AG10803 (cell line): ENCODE measurements at regions not wholly inside any gene's neighbourhood (a gene's known extent, or its start where the extent isn't known, plus 50 kb on each side); places are given as distances from the start of the nearest gene placed in this dataset.

Experiments used
- DNase-seq: peaks from one replicate; pipeline ENCODE4 v3.0.0; 2010; ENCODE audit warnings: low read depth
- H3K4me3 ChIP-seq: 2 replicates; pipeline ENCODE4 v1.5.1; 2011; ENCODE audit warnings: mild to moderate bottlenecking, low read length, control low read depth
- TF ChIP-seq, protein P1 (sequence below): conservative IDR thresholded peaks from 2 replicates; pipeline ENCODE4 v1.5.1; 2011; ENCODE audit warnings: mild to moderate bottlenecking, low read length, control low read depth, inconsistent platforms

DNA sequence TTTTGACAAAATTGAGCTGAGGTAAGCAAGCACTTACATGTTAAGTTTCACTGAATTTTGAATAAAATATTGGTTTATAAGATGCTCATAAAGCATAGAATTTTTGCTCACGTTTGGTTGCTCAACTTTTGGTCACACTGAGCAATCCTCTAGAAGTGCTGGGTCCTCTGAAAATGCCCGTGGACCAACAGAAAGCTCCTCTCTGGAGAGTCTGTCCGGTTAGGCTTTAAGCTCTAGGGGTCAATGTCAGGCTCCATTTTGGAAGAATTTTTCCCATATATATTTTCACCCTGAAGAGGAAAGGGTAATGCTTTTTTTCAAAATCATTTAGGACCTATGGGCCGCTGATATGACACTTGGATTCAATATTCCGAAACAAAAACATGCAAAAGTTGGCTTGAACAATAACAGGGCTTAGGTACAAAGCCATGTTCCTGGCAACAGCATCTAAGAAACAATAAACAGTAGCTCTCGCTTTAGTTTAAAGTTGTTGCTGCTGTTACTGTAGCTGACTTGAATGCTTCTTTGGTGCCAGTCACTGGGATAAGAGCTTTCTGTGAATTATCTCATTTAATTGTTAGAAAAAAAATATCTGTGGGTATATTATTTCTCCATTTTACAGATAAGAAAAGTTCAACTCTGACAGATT lies 131.7 kb upstream of the ESRRG start:
- H3K4me3 ChIP-seq: no peak overlapping the region
- TF ChIP-seq, protein P1, sequence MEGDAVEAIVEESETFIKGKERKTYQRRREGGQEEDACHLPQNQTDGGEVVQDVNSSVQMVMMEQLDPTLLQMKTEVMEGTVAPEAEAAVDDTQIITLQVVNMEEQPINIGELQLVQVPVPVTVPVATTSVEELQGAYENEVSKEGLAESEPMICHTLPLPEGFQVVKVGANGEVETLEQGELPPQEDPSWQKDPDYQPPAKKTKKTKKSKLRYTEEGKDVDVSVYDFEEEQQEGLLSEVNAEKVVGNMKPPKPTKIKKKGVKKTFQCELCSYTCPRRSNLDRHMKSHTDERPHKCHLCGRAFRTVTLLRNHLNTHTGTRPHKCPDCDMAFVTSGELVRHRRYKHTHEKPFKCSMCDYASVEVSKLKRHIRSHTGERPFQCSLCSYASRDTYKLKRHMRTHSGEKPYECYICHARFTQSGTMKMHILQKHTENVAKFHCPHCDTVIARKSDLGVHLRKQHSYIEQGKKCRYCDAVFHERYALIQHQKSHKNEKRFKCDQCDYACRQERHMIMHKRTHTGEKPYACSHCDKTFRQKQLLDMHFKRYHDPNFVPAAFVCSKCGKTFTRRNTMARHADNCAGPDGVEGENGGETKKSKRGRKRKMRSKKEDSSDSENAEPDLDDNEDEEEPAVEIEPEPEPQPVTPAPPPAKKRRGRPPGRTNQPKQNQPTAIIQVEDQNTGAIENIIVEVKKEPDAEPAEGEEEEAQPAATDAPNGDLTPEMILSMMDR: no peak
- no peak for DNase-seq

DNA sequence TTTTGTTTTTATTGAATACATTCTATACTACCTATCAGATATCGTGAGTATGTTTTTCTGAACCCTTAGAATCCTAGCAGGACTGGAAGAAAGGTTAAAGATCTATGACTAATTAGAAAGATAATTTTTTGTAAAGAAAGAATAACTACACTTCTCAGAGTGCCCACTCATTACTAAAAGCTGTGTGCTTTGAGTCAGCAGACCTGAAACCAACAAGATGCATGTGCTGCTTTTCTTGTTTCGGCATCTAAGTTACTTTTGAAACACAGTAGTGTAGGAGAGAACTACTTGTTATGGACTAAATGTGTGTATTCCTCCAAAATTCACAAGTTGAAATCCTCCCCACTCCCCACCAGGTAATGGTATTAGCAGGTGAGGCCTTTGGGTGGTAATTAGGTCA lies 127.8 kb upstream of the ESRRG start:
- TF ChIP-seq, protein P1: no peak
- no peak overlapping the region for H3K4me3 ChIP-seq
- DNase-seq: no peak

DNA sequence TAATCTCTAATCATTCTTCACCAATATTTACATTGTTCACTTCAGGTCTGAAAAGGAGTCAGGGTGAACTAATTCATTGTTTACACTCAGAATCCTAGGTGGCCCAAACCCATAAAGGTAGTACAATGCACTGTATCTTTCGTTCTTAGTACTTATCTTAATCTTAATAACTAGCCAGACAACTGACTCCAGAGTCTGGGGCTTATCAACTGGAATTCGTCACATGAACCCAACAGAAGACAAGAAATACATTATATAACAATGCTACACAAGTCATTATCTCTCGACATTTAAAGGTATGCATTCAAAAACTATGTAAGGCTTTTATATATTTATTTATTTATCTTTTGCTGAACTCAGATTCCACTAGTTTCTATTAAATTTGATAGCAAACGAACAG lies 125.9 kb upstream of the ESRRG start:
- TF ChIP-seq, protein P1: no peak
- H3K4me3 ChIP-seq: no peak overlapping the region
- no peak for DNase-seq

DNA sequence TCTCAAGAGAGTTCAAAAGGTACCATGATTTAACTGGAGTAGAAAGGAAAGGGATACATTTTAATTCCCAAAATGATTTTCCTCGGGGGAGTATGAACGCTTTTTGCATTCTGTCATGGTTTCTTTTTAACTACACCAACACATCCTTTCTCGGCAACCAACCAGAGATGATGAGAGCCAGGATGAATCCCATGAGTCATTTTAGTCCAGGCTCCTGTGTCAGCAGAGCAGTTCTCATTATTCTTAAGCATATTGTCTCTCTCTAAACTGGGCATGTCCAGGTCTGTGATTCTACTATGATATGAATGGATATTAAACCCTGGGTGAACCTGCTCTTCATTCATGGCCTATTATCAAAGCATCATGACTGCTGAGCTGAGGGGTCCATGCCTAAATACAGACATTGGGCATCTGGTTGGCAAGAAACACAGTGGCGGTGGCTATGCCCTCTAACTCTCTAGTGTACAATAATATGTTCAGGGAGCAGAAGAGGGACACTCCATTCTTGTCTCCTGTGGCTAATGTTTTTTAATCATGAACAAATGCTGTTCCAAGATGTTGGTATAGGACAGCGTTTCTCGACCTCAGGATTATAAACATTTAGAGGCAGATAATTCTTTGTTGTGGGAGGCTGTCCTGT lies 124.3 kb upstream of the ESRRG start:
- no peak overlapping the region for H3K4me3 ChIP-seq
- TF ChIP-seq, protein P1: no peak
- DNase-seq: peak; percentile 8

DNA sequence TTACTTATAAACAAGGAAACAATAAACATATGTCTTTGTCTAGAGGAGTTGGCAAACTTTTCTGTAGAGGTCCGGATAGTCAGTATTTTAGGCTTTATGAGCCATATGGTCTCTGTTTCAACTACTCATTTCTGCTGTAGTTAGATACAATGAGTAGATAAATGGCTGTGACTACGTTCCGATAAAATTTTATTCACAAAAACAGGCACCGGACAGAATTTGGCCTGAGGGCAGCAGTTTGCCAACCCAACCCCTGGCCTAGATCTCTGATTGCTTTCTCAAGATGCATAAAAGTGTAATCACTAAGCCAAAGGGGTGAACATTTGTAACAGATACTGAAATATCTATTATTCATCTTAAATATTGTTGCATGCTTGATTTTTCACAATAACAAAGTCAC lies 123.1 kb upstream of the ESRRG start:
- TF ChIP-seq, protein P1: no peak
- no peak overlapping the region for H3K4me3 ChIP-seq
- DNase-seq: no peak

DNA sequence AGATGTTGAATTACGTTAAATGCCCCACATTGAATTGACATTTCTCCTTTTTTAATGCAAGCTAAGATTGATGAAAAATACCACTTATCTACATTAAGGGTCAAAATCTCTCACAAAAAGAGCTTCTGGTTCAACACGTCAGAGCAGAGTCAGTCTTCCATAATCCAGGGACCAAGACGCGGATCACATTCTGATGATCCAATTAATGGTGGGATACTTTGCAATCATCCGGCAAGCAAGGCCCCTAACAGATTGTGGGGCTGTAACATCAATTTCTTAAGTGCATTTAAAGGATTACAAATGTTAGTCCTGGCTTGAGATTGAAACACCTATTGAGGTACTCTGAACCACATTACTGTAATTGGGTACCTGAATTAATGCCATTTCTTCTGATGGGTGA lies 120.2 kb upstream of the ESRRG start:
- TF ChIP-seq, protein P1: no peak
- H3K4me3 ChIP-seq: no peak overlapping the region
- no peak for DNase-seq

DNA sequence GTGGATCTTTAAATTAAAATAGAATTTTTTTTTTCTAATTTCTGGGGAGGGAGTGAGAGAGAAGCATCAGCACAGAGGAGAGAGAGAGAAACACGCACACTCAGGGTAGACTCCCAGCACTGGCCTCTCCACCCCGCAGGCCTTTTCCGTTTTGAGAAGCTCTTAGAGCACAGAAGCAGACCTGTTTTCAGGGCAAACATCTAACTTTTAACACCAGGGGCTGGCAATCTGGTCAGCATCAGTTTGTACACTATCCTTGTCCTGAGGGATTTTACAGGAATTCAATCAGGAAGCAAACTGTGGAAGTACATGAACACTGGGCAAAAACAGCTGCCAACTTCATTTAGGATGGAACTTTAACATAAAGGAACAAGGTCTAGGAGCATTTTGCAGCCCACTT lies 117.9 kb upstream of the ESRRG start:
- TF ChIP-seq, protein P1: no peak
- H3K4me3 ChIP-seq: no peak overlapping the region
- no peak for DNase-seq
